HG03095 (cell line): ENCODE measurements at regions not wholly inside any gene's neighbourhood (a gene's known extent, or its start where the extent isn't known, plus 50 kb on each side); places are given as distances from the start of the nearest gene placed in this dataset.

Experiments used
- ATAC-seq: cut with Tn5 transposase; IDR thresholded peaks from one replicate; pipeline ENCODE4 v1.9.1; 2021; ENCODE audit warnings: moderate library complexity; ENCODE audit not compliant: unreplicated experiment

- ATAC-seq: no peak
These were observed 350.3 kb downstream of the TUSC7 start for GRCh38 chr3:117059956-117060270.

DNA sequence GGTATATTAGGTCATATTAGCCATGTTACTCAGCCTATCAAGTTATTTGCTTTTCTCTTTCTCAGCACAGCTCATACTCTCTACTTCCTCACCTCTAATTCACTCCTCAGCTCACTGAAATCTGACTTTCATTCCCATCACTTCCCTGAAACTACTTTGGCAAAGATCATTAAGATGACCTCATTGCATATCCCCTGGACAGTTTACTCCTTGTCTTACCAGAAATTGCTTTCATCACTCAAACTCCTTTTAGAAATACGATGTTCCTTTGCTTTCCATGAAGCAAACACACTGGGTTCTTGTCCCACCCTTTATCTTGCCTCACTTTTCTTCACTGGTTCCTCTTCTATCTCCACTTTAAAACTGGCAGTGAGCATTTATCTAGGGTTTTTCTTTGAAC lies 354.4 kb downstream of the TUSC7 start:
- no peak for ATAC-seq

- ATAC-seq: no peak
These were observed 358.7 kb downstream of the TUSC7 start for GRCh38 chr3:117068301-117068700.

- no peak for ATAC-seq
These were observed 365.2 kb downstream of the TUSC7 start for GRCh38 chr3:117074826-117075225.

- no peak for ATAC-seq
These were observed 370.4 kb downstream of the TUSC7 start for GRCh38 chr3:117079997-117080396.

DNA sequence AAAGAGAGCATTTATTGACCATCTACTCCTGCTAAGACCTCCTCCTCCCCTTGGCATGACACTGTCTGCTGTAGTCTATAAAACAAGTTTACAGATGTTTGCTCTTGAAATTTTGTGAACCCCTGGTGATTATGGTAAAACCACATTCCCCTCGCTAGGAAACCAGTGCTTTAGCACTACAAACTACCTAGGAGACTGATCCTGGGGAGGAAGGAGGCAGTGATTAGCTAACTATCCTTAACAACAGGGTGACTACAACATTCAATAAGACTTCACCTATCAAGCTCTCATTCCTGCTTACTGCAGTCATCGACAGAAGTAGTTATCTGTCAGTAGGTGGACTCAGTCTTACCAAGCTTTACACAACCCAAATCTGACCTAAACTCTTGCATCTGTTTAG lies 371.3 kb downstream of the TUSC7 start:
- no peak for ATAC-seq

DNA sequence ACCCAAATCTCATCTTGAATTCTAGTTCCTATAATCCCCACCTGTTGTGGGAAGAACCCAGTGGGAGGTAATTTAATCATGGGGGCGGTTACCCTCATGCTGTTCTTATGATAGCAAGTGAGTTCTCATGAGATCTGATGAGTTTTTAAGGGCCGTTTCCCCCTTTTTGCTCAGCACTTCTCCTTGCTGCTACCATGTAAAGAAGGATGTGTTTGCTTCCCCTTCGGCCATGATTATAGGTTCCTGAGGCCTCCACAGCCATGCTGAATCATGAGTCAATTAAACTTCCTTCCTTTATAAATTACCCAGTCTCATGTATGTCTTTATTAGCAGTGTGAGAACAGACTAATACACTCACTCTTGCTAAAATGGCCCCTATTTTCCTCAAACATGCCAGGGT lies 374.7 kb downstream of the TUSC7 start:
- no peak for ATAC-seq

DNA sequence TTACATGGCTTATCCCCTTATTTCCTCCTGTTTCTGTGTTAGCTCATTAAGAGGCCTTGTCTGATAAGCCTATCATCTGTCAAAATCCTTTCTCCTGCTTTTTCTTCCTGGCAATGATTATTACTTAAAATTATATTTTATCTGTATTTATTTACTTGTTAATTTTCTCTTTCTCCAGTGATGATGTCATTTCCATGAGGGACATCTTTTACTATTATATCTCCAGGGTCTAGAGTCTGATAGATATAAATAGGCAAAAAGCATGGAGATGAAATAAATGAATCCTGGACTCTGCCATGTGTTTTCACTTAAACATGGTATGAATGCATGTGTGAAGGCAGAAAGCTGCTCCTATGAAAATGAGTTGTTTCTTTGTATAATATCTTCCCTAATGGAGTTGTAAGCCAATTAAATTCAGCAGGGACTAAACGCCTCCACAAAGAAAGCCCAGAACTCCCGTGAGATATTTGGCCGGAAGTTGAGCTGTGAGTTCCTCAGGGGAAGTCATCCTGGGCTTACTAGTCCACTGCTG lies 375.2 kb downstream of the TUSC7 start:
- no peak for ATAC-seq

DNA sequence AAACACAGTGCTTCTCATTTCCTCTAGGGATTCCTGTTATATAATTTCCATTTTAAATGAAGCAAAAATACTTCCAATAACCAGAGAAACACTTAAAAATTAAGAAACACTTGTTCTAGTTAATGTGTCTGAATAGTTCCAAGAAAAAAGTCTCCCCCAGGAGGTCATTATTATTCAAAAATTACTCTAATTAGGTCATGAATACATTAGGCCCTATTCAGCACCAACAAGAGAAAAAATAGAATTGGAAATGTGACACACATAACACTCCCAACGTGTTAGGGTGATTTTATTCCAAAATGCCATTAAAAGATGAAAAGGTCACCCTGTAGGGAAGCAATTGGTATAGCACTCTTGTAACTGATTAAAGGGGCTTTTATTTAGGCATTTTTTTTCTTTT lies 382.1 kb downstream of the TUSC7 start:
- ATAC-seq: no peak

GRCh38 chr3:117096549-117096948 lies 387.0 kb downstream of the TUSC7 start:
- no peak for ATAC-seq

- ATAC-seq: no peak
These were observed 387.8 kb downstream of the TUSC7 start for GRCh38 chr3:117097351-117097750.

DNA sequence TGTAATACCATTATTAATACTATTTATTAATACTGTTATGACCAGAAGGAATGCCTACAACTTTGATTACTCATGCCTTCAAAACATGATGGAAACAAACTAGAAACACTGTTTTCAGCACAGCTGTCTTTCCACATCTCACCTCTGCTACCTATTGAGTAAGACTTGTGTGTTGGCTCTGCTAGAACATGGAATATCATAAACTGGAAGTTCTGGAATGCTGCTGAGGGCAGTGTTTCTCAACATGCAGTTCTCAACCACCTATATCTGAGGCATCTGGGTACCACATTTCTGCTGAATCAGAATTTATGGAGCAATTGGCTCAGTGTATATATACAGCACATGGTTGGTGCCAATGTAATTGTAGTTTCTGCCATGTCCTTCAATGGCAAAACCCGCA lies 392.1 kb downstream of the TUSC7 start:
- no peak for ATAC-seq

DNA sequence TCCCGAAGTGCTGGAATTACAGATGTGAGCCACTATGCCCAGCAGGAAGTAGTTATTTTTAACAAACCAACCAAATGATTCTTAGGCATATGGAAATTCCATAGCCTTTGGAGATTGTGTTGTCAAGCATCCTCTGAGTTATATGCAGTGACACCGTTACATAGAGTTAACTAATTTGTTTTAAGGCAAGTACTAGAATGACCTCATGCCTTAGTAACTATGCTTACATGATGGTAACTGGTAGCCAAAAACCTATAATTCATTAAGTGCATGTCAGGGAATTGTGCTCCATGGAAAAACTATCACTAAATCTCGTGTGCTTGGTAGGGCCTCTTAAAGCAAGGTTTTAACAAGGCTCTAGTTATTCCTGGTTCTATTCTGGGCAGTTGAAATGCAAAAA lies 392.8 kb downstream of the TUSC7 start:
- no peak for ATAC-seq

- ATAC-seq: no peak
These were observed 394.1 kb downstream of the TUSC7 start for GRCh38 chr3:117103675-117104074.

DNA sequence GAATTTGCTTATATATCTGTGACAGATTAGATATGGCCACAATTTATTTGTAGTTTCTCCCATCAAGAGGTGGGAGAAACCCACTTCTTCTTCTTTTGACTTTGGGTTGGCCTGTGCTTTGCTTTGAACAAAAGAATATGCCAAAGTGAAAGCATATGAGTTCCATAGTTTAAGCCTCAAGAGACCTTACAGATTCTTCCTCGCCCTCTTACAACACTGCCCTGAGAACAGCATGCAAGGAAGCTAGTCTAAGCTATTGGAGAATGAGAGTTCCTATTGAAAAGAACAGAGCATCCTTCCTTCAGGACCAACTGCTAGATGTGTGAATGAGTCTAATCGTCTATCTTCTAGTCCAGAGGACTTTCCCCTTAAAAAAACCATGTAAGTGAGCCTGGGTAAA lies 394.8 kb downstream of the TUSC7 start:
- ATAC-seq: no peak

DNA sequence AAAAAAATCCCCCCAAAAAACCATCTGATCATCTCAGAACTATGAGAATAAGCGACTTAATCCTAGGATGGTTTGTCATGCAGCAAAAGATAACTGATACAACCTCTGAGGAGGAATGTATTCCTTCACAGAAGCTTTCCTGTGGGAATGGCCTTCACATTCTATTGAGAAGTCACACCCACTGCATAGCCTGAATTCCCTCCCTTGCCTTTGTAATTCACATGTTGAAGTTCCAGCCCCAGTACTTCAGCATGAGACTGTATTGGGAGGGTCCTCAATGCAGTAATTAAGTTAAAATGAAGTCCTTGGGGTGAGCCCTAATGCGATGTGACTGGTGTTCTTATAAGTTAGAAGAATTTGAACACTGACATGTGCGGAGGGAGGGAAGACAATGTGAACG lies 395.2 kb downstream of the TUSC7 start:
- no peak for ATAC-seq

DNA sequence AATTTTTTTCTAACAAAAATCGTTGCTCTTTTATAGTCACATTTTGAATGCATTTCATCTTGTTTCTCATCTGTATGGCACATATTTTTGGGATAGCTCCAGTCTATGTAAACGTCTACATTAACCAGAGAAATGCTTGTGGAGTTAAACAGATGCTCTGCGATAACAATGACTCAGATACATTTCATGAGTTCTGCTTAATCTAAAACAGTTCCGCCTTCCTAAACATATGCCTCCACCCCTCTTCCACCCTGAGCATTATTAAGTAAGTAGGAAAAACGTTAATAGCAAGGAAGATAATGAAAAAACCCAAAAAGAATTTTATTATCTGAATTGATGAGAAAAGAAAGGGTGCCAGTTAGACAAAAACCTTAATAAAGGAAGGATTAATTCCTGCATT lies 396.1 kb downstream of the TUSC7 start:
- no peak for ATAC-seq

DNA sequence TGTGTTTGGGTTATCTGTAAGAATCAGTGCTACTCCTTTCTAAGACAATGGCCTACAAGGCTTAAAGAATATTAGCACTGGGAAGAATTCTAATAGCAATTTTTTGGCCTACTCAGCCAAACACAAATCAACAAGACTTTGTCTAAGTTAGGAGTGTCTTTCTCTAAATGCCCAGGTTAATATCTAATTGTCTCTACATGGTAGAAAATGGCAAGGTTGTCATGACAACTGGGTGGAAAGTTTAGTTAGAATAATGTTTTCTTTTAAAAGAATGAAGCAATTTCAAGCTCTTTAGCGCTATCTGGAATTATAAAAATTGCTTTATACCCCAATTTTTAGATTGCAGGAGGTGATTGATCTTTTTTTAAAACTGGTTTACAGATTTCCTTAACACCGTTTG lies 396.8 kb downstream of the TUSC7 start:
- no peak for ATAC-seq

DNA sequence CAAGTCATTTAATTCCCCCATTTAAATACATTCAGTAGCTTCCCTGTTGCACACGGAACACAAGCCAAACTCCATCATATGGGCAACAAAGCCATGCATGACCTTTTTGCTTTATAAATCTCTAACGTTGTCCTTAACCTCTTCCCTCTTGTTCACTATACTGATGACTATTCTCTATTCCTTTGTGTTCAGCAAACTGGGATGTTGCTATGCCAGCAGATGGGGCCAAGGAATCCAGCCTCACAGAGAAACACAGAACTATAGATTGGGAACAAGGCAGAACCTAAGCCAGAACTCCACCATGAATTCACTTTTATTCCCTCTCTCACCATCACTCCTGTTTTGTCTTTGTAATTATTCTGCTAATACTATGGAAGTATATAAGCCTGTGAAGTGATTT lies 398.4 kb downstream of the TUSC7 start:
- no peak for ATAC-seq

DNA sequence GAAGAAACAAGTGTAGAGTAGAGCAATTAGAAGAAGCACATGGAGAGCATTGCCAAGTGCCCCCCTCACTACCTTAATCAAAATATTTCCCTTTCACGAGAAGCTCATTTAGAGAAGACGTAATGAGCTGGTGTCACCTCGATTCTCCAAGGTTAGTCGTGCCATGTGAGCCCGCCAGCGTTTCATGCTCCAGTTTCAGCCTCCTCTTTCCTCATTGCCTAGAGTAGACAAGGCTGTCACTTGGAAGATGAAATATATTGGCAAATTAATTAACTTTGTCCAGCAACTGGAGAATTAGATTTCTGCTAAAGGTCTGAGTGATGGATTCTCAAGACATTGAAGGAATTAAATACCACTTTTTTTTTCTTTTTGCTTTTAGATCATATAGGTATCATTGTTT lies 399.6 kb downstream of the TUSC7 start:
- ATAC-seq: no peak

DNA sequence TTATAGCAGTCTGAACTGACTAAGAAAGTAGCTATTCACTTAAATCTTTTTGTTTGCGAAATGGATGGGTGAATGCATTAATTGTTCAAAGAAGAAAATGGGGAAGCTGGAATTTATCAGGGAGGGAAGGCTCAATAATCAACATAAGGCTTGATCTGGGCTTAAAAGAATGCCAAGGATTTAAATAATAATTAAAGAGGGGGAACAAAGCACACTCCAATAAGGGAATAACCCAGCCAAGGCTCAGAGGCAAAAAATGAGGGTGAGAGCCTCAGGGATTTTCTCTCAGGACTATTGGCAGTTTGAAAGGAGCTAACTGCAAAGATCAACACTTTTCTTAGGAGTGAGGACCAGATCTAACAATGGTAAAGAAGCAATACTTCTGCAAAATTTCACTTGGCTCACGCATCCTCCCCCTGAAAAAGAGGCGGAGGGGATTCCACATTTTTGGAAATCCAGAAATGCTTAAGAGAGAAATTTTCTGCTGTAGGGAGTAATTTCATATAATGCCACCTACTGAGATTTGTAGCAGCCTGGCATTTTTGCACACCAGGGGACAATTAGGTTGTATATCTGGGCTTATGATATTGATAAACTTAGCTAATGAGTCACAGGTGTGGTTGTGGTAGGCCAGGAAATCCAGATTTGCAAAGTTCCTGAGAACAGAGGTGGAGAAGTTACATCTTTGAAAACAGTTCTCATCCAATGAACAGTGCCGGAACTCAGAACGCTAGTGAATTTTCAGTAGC lies 405.1 kb downstream of the TUSC7 start:
- ATAC-seq: no peak

DNA sequence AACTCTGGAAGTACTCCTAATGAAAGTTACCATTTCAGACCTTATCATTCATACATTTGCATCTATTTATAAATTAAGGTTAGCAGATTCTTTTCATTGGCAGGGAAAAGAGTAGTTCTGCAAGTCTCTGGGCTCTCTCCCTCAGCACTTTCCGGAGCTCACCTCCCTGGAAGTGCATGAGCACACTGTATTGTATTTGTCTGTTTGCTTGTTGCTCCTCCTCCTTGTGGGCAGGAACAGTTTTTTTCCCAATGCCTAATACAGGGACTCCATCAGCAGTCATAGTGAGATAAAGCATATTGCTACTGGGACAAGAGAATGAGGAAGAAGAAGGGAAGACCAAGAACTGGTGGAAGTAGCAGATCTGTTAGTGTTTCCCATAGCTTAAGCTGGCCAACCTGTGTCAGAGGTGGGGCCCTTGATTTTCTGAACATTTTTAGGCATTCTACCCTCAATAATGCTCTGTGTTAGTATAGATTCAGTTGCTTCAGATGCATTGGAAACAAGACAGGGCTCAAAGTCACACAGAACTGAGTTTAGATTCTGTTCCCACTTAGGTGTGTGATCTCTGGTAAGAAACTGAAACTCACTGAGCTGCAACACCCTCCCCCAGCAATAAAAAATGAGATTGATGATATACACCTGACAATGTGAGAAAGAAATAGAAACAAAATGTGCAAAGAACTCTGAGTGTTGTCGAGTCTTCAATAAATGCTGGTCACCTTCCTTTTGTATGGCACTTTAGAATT lies 407.8 kb downstream of the TUSC7 start:
- no peak for ATAC-seq

DNA sequence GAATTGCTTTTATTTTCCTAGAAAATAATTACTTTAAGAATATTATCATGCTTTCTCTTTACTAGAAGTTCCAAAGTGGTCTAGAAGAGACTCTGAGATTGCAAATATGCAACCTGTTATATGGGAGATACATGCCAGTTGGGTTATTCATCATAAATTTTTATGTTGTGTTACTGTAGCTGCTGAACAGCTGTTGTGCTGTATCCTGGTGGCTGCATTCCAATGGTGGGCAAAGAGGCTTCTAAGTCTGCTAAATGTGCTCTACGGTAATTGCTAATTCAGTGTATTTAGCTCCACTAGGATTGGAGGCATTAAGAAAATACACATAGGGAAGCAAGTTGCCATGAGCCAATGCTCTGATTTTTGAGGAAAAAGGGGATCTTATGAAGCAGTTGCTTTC lies 409.0 kb downstream of the TUSC7 start:
- no peak for ATAC-seq
